ENCODE measurements at regions not wholly inside any gene's neighbourhood (a gene's known extent, or its start where the extent isn't known, plus 50 kb on each side); places are given as distances from the start of the nearest gene placed in this dataset.

- no peak for DNase-seq (ENCODE audit: low spot score)
- Histone ChIP-seq H3K4me3 (ENCODE audit: low read depth, low read length, poor library complexity, severe bottlenecking) (no peak overlapping the region), H3K27ac (ENCODE audit: low read depth, low read length, poor library complexity, severe bottlenecking) (no peak overlapping the region), H3K27me3 (replicated peaks; ENCODE audit: insufficient read depth, low read depth, low read length, poor library complexity) (no peaks in the 10 kb centered on the region), H3K4me1 (ENCODE audit: insufficient read depth, low read length, poor library complexity, severe bottlenecking) (peaks cover 49% of the 10 kb centered on the region), H3K9me3 (ENCODE audit: low read depth, low read length, poor library complexity, severe bottlenecking) (no peaks in the 10 kb centered on the region), H3K36me3 (ENCODE audit: insufficient read depth, low read length, poor library complexity, severe bottlenecking) (no peaks in the 10 kb centered on the region)
- TF ChIP-seq CTCF (conservative IDR thresholded peaks at IDR 0.05; ENCODE audit: low read depth, low read length) (no peak), EZH2 (IDR thresholded peaks at IDR 0.05; ENCODE audit: borderline replicate concordance, low read depth, low read length, poor library complexity, severe bottlenecking) (no peak)
- CTCF ChIA-PET: interaction anchor here (0.5 to 0.6 kb wide), 2 partner anchors 121 to 173 kb away, joined by 4 to 5 read pairs; no protein-coding TSS in a partner anchor
- intact Hi-C loops (cut with micrococcal nuclease; ENCODE audit: unreplicated experiment): no loop called here
- BruUV-seq (replicated peaks): no TSS peak
- POLR2A ChIA-PET (ENCODE audit: low non-redundant PET): no interaction called here
Observed at GRCh38 chr17:72340836-72341235, 220.0 kb downstream of the SOX9 start.

GRCh38 chr17:72342061-72342460 is 221.2 kb downstream of the SOX9 start:
- CTCF ChIA-PET: no interaction called here
- H3K4me1 ChIP-seq (ENCODE audit: insufficient read depth, low read length, poor library complexity, severe bottlenecking): peaks cover 41% of the 10 kb centered on the region
- no peak overlapping the region for H3K27ac ChIP-seq (ENCODE audit: low read depth, low read length, poor library complexity, severe bottlenecking)
- no peaks in the 10 kb centered on the region for H3K27me3 ChIP-seq (replicated peaks; ENCODE audit: insufficient read depth, low read depth, low read length, poor library complexity)
- DNase-seq (ENCODE audit: low spot score): peak; percentile 14
- POLR2A ChIA-PET (ENCODE audit: low non-redundant PET): no interaction called here
- no peak for TF ChIP-seq CTCF (conservative IDR thresholded peaks at IDR 0.05; ENCODE audit: low read depth, low read length)
- no peak for TF ChIP-seq EZH2 (IDR thresholded peaks at IDR 0.05; ENCODE audit: borderline replicate concordance, low read depth, low read length, poor library complexity, severe bottlenecking)
- no peaks in the 10 kb centered on the region for H3K36me3 ChIP-seq (ENCODE audit: insufficient read depth, low read length, poor library complexity, severe bottlenecking)
- no peak overlapping the region for H3K4me3 ChIP-seq (ENCODE audit: low read depth, low read length, poor library complexity, severe bottlenecking)
- intact Hi-C loops (cut with micrococcal nuclease; ENCODE audit: unreplicated experiment): no loop called here
- H3K9me3 ChIP-seq (ENCODE audit: low read depth, low read length, poor library complexity, severe bottlenecking): no peaks in the 10 kb centered on the region
- no TSS peak for BruUV-seq (replicated peaks)

GRCh38 chr17:72342627-72343527 is 222.1 kb downstream of the SOX9 start:
- Histone ChIP-seq H3K36me3 (ENCODE audit: insufficient read depth, low read length, poor library complexity, severe bottlenecking) (no peaks in the 10 kb centered on the region), H3K4me1 (ENCODE audit: insufficient read depth, low read length, poor library complexity, severe bottlenecking) (peaks cover 40% of the 10 kb centered on the region), H3K9me3 (ENCODE audit: low read depth, low read length, poor library complexity, severe bottlenecking) (no peaks in the 10 kb centered on the region), H3K27ac (ENCODE audit: low read depth, low read length, poor library complexity, severe bottlenecking) (no peak overlapping the region), H3K27me3 (replicated peaks; ENCODE audit: insufficient read depth, low read depth, low read length, poor library complexity) (no peaks in the 10 kb centered on the region), H3K4me3 (ENCODE audit: low read depth, low read length, poor library complexity, severe bottlenecking) (no peak overlapping the region)
- TF ChIP-seq CTCF (conservative IDR thresholded peaks at IDR 0.05; ENCODE audit: low read depth, low read length) (no peak), EZH2 (IDR thresholded peaks at IDR 0.05; ENCODE audit: borderline replicate concordance, low read depth, low read length, poor library complexity, severe bottlenecking) (no peak)
- DNase-seq (ENCODE audit: low spot score): peak; percentile 66
- intact Hi-C loops (cut with micrococcal nuclease; ENCODE audit: unreplicated experiment): no loop called here
- ChIA-PET CTCF (no interaction called here), POLR2A (ENCODE audit: low non-redundant PET) (no interaction called here)
- TSS peak; percentile 94 for BruUV-seq (replicated peaks)

Data from A673 (cell line).